Karpas-422 (cell line): ENCODE measurements at regions not wholly inside any gene's neighbourhood (a gene's known extent, or its start where the extent isn't known, plus 50 kb on each side); places are given as distances from the start of the nearest gene placed in this dataset.

Experiments used
- DNase-seq: peaks from one replicate; pipeline ENCODE4 v3.0.0-alpha.2; 2015
- H2AFZ ChIP-seq: fragments of 200-600 bp; sonication (generic); 2 replicates; pipeline ENCODE4 v1.6.1; 2014; ENCODE audit warnings: antibody characterized with exemption, low read length, mixed read lengths
- H3K27ac ChIP-seq: fragments of 200-600 bp; sonication (generic); 2 replicates; pipeline ENCODE4 v1.5.1; 2014; ENCODE audit warnings: mild to moderate bottlenecking, low read length, moderate library complexity
- H3K27me3 ChIP-seq: fragments of 200-600 bp; sonication (generic); 2 replicates; pipeline ENCODE4 v1.6.1; 2014; ENCODE audit warnings: low read length, mixed read lengths
- H3K36me3 ChIP-seq: fragments of 200-600 bp; sonication (generic); 2 replicates; pipeline ENCODE4 v1.6.1; 2014; ENCODE audit warnings: low read length, mixed read lengths; ENCODE audit not compliant: insufficient read depth
- H3K4me1 ChIP-seq: fragments of 200-600 bp; sonication (generic); 2 replicates; pipeline ENCODE4 v1.6.1; 2014; ENCODE audit warnings: mild to moderate bottlenecking, low read length, mixed read lengths
- H3K4me2 ChIP-seq: fragments of 200-600 bp; sonication (generic); 2 replicates; pipeline ENCODE4 v1.6.1; 2014; ENCODE audit warnings: low read length, low read depth, mild to moderate bottlenecking; ENCODE audit not compliant: poor library complexity, severe bottlenecking
- H3K4me3 ChIP-seq: fragments of 200-600 bp; sonication (generic); 2 replicates; pipeline ENCODE4 v1.5.1; 2014; ENCODE audit warnings: mild to moderate bottlenecking, antibody characterized with exemption, low read length, mixed read lengths
- H3K79me2 ChIP-seq: fragments of 200-600 bp; sonication (generic); 2 replicates; pipeline ENCODE4 v1.6.1; 2014; ENCODE audit warnings: mild to moderate bottlenecking, low read length, mixed read lengths
- H3K9ac ChIP-seq: fragments of 200-600 bp; sonication (generic); 2 replicates; pipeline ENCODE4 v1.6.0; 2014; ENCODE audit warnings: low read length
- H3K9me2 ChIP-seq: fragments of 200-600 bp; sonication (generic), shearing (Covaris generic); replicated peaks from 2 replicates; pipeline ENCODE4 v1.6.0; 2014; ENCODE audit warnings: mild to moderate bottlenecking, low read length, moderate library complexity; ENCODE audit not compliant: insufficient read depth
- H3K9me3 ChIP-seq: fragments of 300-700, 200-600 bp; sonication (generic); 2 replicates; pipeline ENCODE4 v1.6.1; 2014; ENCODE audit warnings: low read length, mixed read lengths
- H4K20me1 ChIP-seq: fragments of 200-600 bp; sonication (generic); 2 replicates; pipeline ENCODE4 v1.6.1; 2014; ENCODE audit warnings: mild to moderate bottlenecking, antibody characterized with exemption, low read length, low read depth; ENCODE audit not compliant: insufficient read depth

GRCh38 chr20:50292591-50293283 lies 102.1 kb downstream of the CEBPB start:
- Histone ChIP-seq H3K27ac (no peak overlapping the region), H3K4me3 (no peak overlapping the region), H3K4me2 (no peak overlapping the region), H3K4me1 (no peaks in the 10 kb centered on the region), H4K20me1 (no peaks in the 10 kb centered on the region), H2AFZ (no peak overlapping the region), H3K27me3 (no peaks in the 10 kb centered on the region), H3K9ac (no peak overlapping the region), H3K9me2 (no peaks in the 10 kb centered on the region), H3K36me3 (no peaks in the 10 kb centered on the region), H3K9me3 (no peaks in the 10 kb centered on the region), H3K79me2 (no peaks in the 10 kb centered on the region)
- no peak for DNase-seq

GRCh38 chr20:50293284-50294139 lies 102.9 kb downstream of the CEBPB start:
- H3K4me2 ChIP-seq, result no peak overlapping the region

GRCh38 chr20:50294164-50295088 lies 103.8 kb downstream of the CEBPB start:
- DNase-seq, result no peak
- H3K9me2 ChIP-seq, result no peaks in the 10 kb centered on the region
- no peaks in the 10 kb centered on the region for H3K36me3 ChIP-seq
- no peak overlapping the region for H3K4me2 ChIP-seq
- no peaks in the 10 kb centered on the region for H3K79me2 ChIP-seq
- H3K27me3 ChIP-seq, result no peaks in the 10 kb centered on the region
- H3K4me3 ChIP-seq, result no peak overlapping the region
- H3K4me1 ChIP-seq, result no peaks in the 10 kb centered on the region
- no peak overlapping the region for H3K9ac ChIP-seq
- no peak overlapping the region for H2AFZ ChIP-seq
- H3K27ac ChIP-seq, result no peak overlapping the region
- no peaks in the 10 kb centered on the region for H4K20me1 ChIP-seq
- no peaks in the 10 kb centered on the region for H3K9me3 ChIP-seq

More at GRCh38 chr20:50293284-50294139, 102.9 kb downstream of the CEBPB start:
- no peaks in the 10 kb centered on the region for H4K20me1 ChIP-seq
- no peaks in the 10 kb centered on the region for H3K36me3 ChIP-seq
- no peaks in the 10 kb centered on the region for H3K4me1 ChIP-seq
- no peak overlapping the region for H2AFZ ChIP-seq
- H3K79me2 ChIP-seq, result no peaks in the 10 kb centered on the region
- H3K4me3 ChIP-seq, result no peak overlapping the region
- H3K27me3 ChIP-seq, result no peaks in the 10 kb centered on the region
- no peak overlapping the region for H3K27ac ChIP-seq
- no peaks in the 10 kb centered on the region for H3K9me3 ChIP-seq
- DNase-seq, result no peak
- no peaks in the 10 kb centered on the region for H3K9me2 ChIP-seq
- H3K9ac ChIP-seq, result no peak overlapping the region

DNA sequence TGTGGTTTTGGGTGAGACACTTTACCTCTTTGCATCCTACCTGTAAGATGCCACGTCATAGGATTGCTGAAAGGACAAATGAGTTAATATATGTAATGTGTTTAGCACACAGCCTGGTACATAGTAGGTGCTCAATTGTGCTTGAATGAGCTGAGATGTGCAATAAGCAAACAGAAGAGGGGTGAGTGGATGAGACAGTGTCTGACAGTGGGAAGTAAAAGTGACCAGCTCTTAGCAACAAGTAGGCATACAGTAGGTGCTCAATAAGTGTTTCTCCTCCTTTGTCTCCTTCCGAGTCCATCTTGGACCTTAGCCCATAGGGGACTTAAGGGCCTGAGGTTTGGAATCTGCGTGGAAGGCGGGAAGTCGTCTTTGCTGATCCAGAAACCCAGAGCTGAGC lies 104.7 kb downstream of the CEBPB start:
- Histone ChIP-seq H3K9me2 (no peaks in the 10 kb centered on the region), H3K79me2 (no peaks in the 10 kb centered on the region), H3K36me3 (no peaks in the 10 kb centered on the region), H3K4me3 (no peak overlapping the region), H3K9me3 (no peaks in the 10 kb centered on the region), H2AFZ (no peak overlapping the region), H3K4me2 (no peak overlapping the region), H3K27ac (no peak overlapping the region), H3K9ac (no peak overlapping the region), H4K20me1 (no peaks in the 10 kb centered on the region), H3K27me3 (no peaks in the 10 kb centered on the region), H3K4me1 (no peaks in the 10 kb centered on the region)
- no peak for DNase-seq

- no peak overlapping the region for H3K27ac ChIP-seq
- H3K27me3 ChIP-seq, result no peaks in the 10 kb centered on the region
- no peaks in the 10 kb centered on the region for H3K9me2 ChIP-seq
- H3K79me2 ChIP-seq, result no peaks in the 10 kb centered on the region
- H4K20me1 ChIP-seq, result no peaks in the 10 kb centered on the region
- no peaks in the 10 kb centered on the region for H3K36me3 ChIP-seq
- H3K4me3 ChIP-seq, result no peak overlapping the region
- H2AFZ ChIP-seq, result no peak overlapping the region
- no peak overlapping the region for H3K4me2 ChIP-seq
- no peaks in the 10 kb centered on the region for H3K9me3 ChIP-seq
- H3K4me1 ChIP-seq, result no peaks in the 10 kb centered on the region
- no peak for DNase-seq
- no peak overlapping the region for H3K9ac ChIP-seq
These were observed 105.3 kb downstream of the CEBPB start for GRCh38 chr20:50295762-50296449.

GRCh38 chr20:50296450-50297375 lies 106.1 kb downstream of the CEBPB start:
- H4K20me1 ChIP-seq, result no peaks in the 10 kb centered on the region
- no peak overlapping the region for H3K4me2 ChIP-seq
- H3K79me2 ChIP-seq, result no peaks in the 10 kb centered on the region
- H3K9me3 ChIP-seq, result no peaks in the 10 kb centered on the region
- H3K4me3 ChIP-seq, result no peak overlapping the region
- no peak overlapping the region for H3K27ac ChIP-seq
- no peak overlapping the region for H2AFZ ChIP-seq
- H3K4me1 ChIP-seq, result no peaks in the 10 kb centered on the region
- no peaks in the 10 kb centered on the region for H3K36me3 ChIP-seq
- H3K9ac ChIP-seq, result no peak overlapping the region
- DNase-seq, result no peak
- no peaks in the 10 kb centered on the region for H3K27me3 ChIP-seq
- H3K9me2 ChIP-seq, result no peaks in the 10 kb centered on the region
